Left colon (tissue), 2 donors: ENCODE measurements at regions not wholly inside any gene's neighbourhood (a gene's known extent, or its start where the extent isn't known, plus 50 kb on each side); places are given as distances from the start of the nearest gene placed in this dataset.
"Not testable (repeated sequence)": the region's sequence is repeated elsewhere in the genome, so short reads cannot be mapped to it uniquely, and the experiment has no call there.

Experiments used
- ATAC-seq: fragments of 200-7000 bp; cut with Tn5 transposase; one replicate; pipeline ENCODE4 v1.9.1; 2020; ENCODE audit warnings: mild to moderate bottlenecking, moderate library complexity
- DNase-seq, 2 donors: peaks; one replicate each; pipeline ENCODE4 v3.0.0-alpha.2; 2020
- intact Hi-C, 2 donors: fragments of 100-400 bp; cut with DNase I in 1 of 2; cut with micrococcal nuclease in 1 of 2; formaldehyde crosslinking; loops; one replicate each; pipeline versions ENCODE4 v1.11.2 to v1.14.0; 2022; cut with DNase I, micrococcal nuclease
- donor health status: DM: no; HTN: no; CAD: no.
- donor health status: DM: yes; HTN: yes; CAD: no.

GRCh38 chrX:52261125-52261462 lies 76.4 kb downstream of the MAGED4 start:
- ATAC-seq: peak; percentile 8
- intact Hi-C loops: no loop called here
- DNase-seq: no peak

DNA sequence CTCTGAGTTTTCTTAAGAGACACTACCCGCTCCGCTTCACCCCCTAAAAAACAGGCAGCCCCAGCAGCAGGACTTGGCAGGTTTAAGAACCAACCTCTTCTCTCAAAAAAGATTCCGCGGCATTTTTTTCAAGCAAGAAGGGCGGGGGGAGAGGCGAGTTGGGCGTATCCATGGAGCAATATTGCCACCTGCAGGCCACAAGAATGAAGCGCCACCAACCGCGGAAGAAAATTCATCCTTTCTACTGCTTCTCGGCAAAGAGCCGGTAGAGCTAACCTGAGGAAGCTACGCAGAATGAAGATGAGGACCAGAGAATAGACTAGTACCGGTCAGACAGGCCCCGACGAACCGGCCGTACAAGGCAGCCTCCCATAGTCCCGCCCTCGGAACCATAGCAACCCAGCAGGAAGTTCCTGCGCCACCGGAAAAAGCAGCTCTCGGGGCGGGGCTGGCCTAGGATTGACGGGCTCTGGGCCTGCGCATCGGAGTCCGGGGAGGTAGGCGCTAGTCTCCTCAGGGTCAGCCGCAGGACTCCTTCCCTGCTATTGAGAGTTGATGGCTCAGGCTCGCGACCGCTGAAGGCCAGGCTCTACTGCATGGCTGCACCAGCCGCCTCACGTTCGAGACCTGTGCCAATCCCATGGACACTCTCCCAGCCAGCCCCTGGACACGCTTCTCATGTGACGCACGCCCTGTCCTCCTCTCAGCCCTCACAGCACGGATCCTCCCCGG lies 76.9 kb downstream of the MAGED4 start:
- DNase-seq: peak; percentile 97 to 99
- peak; percentile 100 for ATAC-seq
- intact Hi-C loops: no loop called here

DNA sequence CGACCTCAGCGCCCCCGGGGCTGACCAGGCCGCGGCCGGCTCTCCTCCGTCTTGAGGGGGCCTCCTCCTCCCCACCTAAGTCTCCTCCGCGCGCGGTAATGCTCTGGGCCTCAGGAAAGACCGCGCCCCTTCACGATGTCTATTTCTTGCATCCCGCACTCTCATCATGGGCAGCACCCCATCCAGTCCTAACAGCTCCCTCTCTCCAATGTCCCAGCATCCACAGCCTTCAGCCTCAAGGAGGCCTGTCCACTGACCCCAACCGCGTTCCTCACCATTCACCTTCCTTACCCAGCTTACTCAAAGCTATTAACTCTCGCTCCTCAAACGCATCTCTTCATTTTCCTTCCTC lies 77.5 kb downstream of the MAGED4 start:
- ATAC-seq: no peak
- intact Hi-C loops: no loop called here
- no peak for DNase-seq

- ATAC-seq (no peak), DNase-seq (no peak)
- intact Hi-C loops: no loop called here
Observed at GRCh38 chrX:52263417-52263816, 78.7 kb downstream of the MAGED4 start.

GRCh38 chrX:52265713-52266112 lies 81.0 kb downstream of the MAGED4 start:
- intact Hi-C loops: no loop called here
- ATAC-seq: no peak
- no peak for DNase-seq

- ATAC-seq, DNase-seq, intact Hi-C loops: not testable (repeated sequence)
Observed at GRCh38 chrX:52268502-52268901, 83.8 kb downstream of the MAGED4 start.

DNA sequence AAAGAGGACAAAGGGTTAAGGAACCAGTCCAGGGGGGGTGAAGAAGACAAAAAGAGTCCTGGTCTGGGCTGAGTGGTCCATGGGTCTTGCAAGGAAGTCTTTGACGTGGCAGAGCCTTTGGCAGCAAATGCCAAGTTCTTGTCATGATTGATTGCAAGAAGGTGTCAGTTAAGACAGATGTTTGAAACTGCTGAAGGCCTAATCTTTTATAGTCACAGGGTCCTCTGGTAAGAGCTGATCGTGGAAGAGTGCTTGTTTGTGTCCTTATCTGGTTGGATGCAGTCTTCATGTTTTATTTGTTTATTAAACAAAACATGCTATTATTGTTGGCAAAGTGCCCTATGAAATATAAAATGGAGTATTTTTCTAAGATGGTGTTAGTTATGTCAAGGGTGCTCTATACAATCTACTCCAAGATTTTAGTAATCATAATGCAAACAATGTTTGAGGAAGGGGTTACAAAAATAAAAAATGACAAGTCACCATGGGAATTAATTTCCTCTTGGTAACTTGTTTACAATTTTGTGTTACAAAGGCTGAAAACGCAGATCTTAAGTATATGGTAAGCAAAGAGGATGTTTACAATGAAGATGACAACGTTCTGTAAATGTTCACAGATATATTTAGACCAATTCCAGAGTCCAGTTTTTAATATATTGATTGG lies 85.9 kb downstream of the MAGED4 start:
- intact Hi-C loops: no loop called here
- no peak for ATAC-seq

GRCh38 chrX:52271206-52271605 lies 86.5 kb downstream of the MAGED4 start:
- DNase-seq: no peak
- no peak for ATAC-seq
- intact Hi-C loops: no loop called here

More for the DNA sequence above, 85.9 kb downstream of the MAGED4 start:
- DNase-seq: no peak

DNA sequence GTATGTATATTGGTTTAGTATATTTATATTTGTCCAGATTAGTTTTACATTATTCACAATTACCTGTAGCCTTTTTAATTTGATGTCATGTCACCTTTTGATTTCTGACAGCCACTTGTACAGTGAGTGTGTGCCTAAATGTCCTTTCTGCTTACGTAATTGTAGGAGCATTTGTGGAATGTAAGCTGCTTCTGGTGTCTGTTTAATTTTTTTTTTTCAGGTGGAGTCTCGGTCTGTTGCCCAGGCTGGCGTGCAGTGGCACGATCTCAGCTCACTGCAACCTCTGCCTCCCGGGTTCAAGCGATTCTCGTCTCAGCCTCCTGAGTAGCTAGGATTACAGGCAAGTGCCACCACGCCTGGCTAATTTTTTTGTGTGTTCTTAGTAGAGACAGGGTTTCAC lies 91.2 kb upstream of the XAGE2 start:
- no peak for ATAC-seq
- intact Hi-C loops: no loop called here
- DNase-seq: no peak

DNA sequence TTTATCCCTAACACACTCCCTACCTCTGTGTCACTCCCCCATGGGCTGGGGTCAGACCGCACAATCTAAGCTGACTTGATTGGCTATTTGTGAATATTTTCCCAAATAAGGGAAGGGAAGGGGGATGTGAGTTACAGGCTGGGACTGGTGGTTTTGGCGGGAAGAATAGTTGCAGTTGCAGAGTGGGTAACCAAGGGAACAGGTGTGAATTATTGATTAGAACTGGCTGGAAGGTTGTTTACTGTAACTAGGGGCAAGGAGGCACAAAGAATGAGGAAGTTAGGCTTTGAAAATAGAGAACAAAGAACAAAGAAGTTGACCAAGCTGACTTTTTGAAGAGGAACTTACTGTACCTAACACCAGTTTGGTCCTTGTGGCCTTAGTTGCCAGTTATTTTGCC lies 88.0 kb upstream of the XAGE2 start:
- DNase-seq (no peak), ATAC-seq (no peak)
- intact Hi-C loops: no loop called here

DNA sequence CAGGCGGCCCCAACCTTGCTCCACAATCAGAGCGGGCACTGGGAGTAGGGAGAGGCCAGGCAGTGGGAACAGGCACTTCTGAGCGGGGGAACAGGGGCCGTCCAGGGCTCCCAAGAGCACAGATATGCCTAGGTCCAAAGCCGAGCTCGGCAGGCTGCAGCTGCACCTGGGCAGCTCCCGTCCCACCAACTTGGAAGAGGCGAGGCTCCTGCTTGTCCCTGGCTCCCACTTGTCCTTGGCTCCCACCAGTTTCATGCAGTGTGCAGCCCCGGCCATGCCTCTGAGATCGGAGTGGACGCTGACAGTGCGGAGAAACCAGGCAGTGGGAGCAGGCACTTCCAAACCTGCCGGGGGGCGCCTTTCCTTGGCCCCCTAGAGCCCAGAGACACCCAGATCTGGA lies 84.0 kb upstream of the XAGE2 start:
- DNase-seq: no peak
- intact Hi-C loops: no loop called here
- ATAC-seq: no peak

DNA sequence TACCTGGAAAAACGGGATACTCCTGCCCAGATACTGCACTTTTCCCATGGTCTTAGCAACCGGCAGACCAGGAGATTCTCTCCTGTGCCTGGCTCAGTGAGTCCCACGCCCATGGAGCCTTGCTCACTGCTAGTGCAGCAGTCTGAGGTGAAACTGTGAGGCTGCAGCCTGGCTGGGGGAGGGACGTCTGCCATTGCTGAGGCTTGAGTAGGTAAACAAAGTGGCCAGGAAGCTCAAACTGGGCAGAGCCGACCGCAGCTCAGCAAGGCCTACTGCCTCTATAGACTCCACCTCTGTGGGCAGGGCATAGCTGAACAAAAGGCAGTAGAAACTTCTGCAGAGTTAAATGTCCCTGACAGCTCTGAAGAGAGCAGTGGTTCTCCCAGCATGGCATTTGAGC lies 69.9 kb upstream of the XAGE2 start:
- intact Hi-C loops, DNase-seq: not testable (repeated sequence)

DNA sequence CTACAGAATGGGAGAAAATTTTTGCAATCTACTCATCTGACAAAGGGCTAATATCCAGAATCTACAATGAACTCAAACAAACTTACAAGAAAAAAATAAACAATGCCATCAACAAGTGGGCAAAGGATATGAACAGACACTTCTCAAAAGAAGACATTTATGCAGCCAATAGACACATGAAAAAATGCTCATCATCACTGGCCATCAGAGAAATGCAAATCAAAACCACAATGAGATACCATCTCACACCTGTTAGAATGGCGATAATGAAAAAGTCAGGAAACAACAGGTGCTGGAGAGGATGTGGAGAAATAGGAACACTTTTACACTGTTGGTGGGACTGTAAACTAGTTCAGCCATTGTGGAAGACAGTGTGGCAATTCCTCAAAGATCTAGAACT lies 60.3 kb upstream of the XAGE2 start:
- DNase-seq, intact Hi-C loops, ATAC-seq: not testable (repeated sequence)

More for the DNA sequence above, 69.9 kb upstream of the XAGE2 start:
- ATAC-seq: not testable (repeated sequence)
